CD4-positive, alpha-beta T cell (primary cell): ENCODE measurements at regions not wholly inside any gene's neighbourhood (a gene's known extent, or its start where the extent isn't known, plus 50 kb on each side); places are given as distances from the start of the nearest gene placed in this dataset.

Experiments used
- ATAC-seq: fragments of 200-7000 bp; cut with Tn5 transposase; one replicate; pipeline ENCODE4 v1.10.0; 2022; ENCODE audit warnings: mild to moderate bottlenecking; ENCODE audit not compliant: poor library complexity
- CTCF ChIA-PET: fragments of 350-600 bp; sonication (Branson Sonifier 250); formaldehyde crosslinking; loops from one replicate; lab custom pipeline; 2021; ENCODE audit warnings: antibody characterized with exemption, inconsistent platforms; lab: Charles Lee
- POLR2A ChIA-PET: fragments of 350-600 bp; sonication (Branson Sonifier 250); formaldehyde crosslinking; loops from one replicate; lab custom pipeline; 2021; ENCODE audit warnings: antibody characterized with exemption, inconsistent platforms; lab: Charles Lee
- DNase-seq, 14 experiments: peaks; one replicate each; pipeline ENCODE4 v3.0.0-alpha.2; 2013 to 2020; ENCODE audit warnings: mixed read lengths in 2 of 14
- H3K27ac ChIP-seq, 2 donors: one replicate each; pipeline versions ENCODE4 v1.5.1 to v1.7.0; 2013; ENCODE audit warnings: low read length in 2 of 2, low read depth in 1 of 2, mild to moderate bottlenecking in 1 of 2
- H3K27me3 ChIP-seq, 2 experiments: 1 replicate in 1 of 2; 2 replicates in 1 of 2; pipeline versions ENCODE4 v1.6.1 to v1.7.0; 2013; ENCODE audit warnings: low read length in 2 of 2, control low read depth in 1 of 2, mild to moderate bottlenecking in 1 of 2, moderate library complexity in 1 of 2; ENCODE audit not compliant: insufficient read depth in 2 of 2, control insufficient read depth in 1 of 2
- H3K36me3 ChIP-seq: one replicate; pipeline ENCODE4 v1.6.1; 2013; ENCODE audit warnings: low read length, control low read depth; ENCODE audit not compliant: insufficient read depth
- H3K4me1 ChIP-seq: one replicate; pipeline ENCODE4 v1.6.1; 2013; ENCODE audit warnings: low read length, control low read depth; ENCODE audit not compliant: insufficient read depth
- H3K4me3 ChIP-seq: one replicate; pipeline ENCODE4 v1.5.1; 2013; ENCODE audit warnings: mild to moderate bottlenecking, low read length, moderate library complexity
- H3K9me3 ChIP-seq, 2 experiments: 1 replicate in 1 of 2; 2 replicates in 1 of 2; pipeline versions ENCODE4 v1.6.1 to v1.7.0; 2013; ENCODE audit warnings: low read length in 2 of 2, mild to moderate bottlenecking in 2 of 2, control low read depth in 1 of 2, moderate library complexity in 1 of 2; ENCODE audit not compliant: control insufficient read depth in 1 of 2, insufficient read depth in 1 of 2
- H3K27ac Mint-ChIP-seq: one replicate; pipeline ENCODE4 v1.8.0; 2020; ENCODE audit warnings: mixed read lengths
- H3K27me3 Mint-ChIP-seq: one replicate; pipeline ENCODE4 v1.8.0; 2021; ENCODE audit warnings: mixed read lengths
- H3K36me3 Mint-ChIP-seq: one replicate; pipeline ENCODE4 v1.8.0; 2021; ENCODE audit warnings: low read depth, mixed read lengths
- H3K4me1 Mint-ChIP-seq: one replicate; pipeline ENCODE4 v1.8.0; 2021; ENCODE audit warnings: low read depth, mixed read lengths
- H3K4me3 Mint-ChIP-seq: one replicate; pipeline ENCODE4 v1.8.0; 2020; ENCODE audit warnings: mild to moderate bottlenecking, mixed read lengths
- H3K9me3 Mint-ChIP-seq: one replicate; pipeline ENCODE4 v1.8.0; 2020; ENCODE audit warnings: mixed read lengths
- intact Hi-C, 2 experiments: fragments of 100-400 bp; cut with DNase I in 1 of 2; cut with micrococcal nuclease in 1 of 2; formaldehyde crosslinking; loops; one replicate each; pipeline versions ENCODE4 v1.15.1 to v1.9.0; 2023 to 2025; cut with DNase I, micrococcal nuclease
- TF ChIP-seq, protein P1 (sequence below): fragments of 200-600 bp; IDR thresholded peaks from one replicate; pipeline ENCODE4 v1.8.0; 2022; ENCODE audit warnings: antibody characterized with exemption, mild to moderate bottlenecking

DNA sequence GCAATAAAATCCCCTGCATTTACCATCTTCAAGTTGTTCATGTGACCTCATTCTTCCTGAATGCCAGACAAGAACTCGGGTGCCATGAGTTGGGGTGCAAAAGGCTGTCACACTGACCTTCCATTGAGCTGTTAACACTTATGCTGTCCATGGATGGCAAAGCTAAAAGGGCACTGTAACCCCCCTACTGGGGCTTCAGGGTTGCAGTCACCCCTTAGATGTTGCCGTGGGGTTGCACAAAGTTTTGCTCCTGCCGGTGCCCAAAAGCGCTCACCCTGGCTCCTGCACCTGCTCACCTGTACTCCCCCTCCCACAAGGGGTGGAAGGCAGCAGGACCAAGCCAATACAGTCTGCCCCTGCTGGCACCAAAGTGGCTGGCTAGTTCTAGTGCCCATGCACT lies 208.2 kb downstream of the RHOU start:
- TF ChIP-seq, protein P1, sequence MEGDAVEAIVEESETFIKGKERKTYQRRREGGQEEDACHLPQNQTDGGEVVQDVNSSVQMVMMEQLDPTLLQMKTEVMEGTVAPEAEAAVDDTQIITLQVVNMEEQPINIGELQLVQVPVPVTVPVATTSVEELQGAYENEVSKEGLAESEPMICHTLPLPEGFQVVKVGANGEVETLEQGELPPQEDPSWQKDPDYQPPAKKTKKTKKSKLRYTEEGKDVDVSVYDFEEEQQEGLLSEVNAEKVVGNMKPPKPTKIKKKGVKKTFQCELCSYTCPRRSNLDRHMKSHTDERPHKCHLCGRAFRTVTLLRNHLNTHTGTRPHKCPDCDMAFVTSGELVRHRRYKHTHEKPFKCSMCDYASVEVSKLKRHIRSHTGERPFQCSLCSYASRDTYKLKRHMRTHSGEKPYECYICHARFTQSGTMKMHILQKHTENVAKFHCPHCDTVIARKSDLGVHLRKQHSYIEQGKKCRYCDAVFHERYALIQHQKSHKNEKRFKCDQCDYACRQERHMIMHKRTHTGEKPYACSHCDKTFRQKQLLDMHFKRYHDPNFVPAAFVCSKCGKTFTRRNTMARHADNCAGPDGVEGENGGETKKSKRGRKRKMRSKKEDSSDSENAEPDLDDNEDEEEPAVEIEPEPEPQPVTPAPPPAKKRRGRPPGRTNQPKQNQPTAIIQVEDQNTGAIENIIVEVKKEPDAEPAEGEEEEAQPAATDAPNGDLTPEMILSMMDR: no peak
- ChIA-PET POLR2A (no interaction called here), CTCF (no interaction called here)
- H3K27ac ChIP-seq: no peak overlapping the region
- Mint-ChIP-seq H3K9me3 (no peaks in the 10 kb centered on the region), H3K4me1 (peaks cover 16% of the 10 kb centered on the region), H3K36me3 (no peaks in the 10 kb centered on the region), H3K4me3 (no peak overlapping the region), H3K27ac (no peak overlapping the region), H3K27me3 (no peaks in the 10 kb centered on the region)
- intact Hi-C loops: no loop called here
- H3K27me3 ChIP-seq: no peaks in the 10 kb centered on the region
- no peak for DNase-seq
- ATAC-seq: no peak
- H3K4me3 ChIP-seq: no peak overlapping the region
- H3K9me3 ChIP-seq: peaks cover 0 to 5% of the 10 kb centered on the region in 2 experiments
- peaks cover 10% of the 10 kb centered on the region for H3K4me1 ChIP-seq
- no peaks in the 10 kb centered on the region for H3K36me3 ChIP-seq

DNA sequence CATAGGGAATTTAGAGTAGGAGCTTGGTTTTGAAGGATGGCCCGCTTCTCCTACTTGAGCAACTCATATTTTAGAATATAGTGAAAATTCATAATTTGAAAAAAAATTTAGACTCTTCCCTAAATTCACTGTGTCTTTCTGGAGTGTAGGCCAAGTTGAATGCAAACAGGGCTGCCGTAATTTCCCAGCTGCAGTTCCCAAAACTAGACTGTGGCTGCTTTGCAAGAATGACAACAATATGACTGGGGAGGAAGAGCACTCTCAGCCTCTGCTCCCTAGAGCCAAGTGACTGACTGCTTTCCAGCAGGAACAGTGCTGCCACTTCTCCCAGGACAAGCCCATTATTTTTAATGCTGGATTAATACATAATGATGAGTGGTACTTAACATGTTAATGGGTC lies 209.0 kb downstream of the RHOU start:
- Histone ChIP-seq H3K4me3 (no peak overlapping the region), H3K36me3 (no peaks in the 10 kb centered on the region), H3K4me1 (peaks cover 1% of the 10 kb centered on the region), H3K27ac (no peak overlapping the region), H3K9me3 (peaks cover 0 to 5% of the 10 kb centered on the region in 2 experiments), H3K27me3 (no peaks in the 10 kb centered on the region)
- no peak for DNase-seq
- intact Hi-C loops: no loop called here
- Mint-ChIP-seq H3K9me3 (no peaks in the 10 kb centered on the region), H3K4me3 (no peak overlapping the region), H3K36me3 (no peaks in the 10 kb centered on the region), H3K27me3 (no peaks in the 10 kb centered on the region), H3K4me1 (peaks cover 7% of the 10 kb centered on the region), H3K27ac (no peak overlapping the region)
- ATAC-seq: no peak
- TF ChIP-seq, protein P1: no peak
- POLR2A ChIA-PET: no interaction called here
- CTCF ChIA-PET: no interaction called here

DNA sequence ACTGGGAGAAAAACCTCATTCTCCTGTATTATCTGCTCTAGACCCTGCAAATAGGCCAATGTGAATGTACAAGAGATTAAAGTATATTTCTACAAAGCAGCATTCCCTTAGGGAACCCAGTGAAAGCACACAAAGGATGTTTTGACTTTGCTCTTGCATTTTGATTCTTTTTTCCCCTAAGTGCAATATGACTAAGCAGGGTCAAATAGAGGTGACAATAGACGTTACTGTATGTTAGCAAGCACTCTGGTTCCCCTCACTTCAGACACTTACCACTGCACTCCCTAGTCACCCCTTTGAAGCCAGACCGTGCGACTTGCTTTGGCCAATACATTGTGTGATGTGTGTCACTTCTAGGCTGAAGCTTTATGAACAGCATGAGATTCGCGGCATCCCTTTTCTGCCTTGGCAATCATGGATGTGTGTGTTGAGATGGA lies 209.7 kb downstream of the RHOU start:
- peak in 2 of 14 experiments; percentile 19 to 40 for DNase-seq
- no peak for ATAC-seq
- TF ChIP-seq, protein P1: no peak
- Histone ChIP-seq H3K27ac (no peak overlapping the region), H3K9me3 (peaks cover 0 to 5% of the 10 kb centered on the region in 2 experiments), H3K27me3 (no peaks in the 10 kb centered on the region), H3K4me1 (no peaks in the 10 kb centered on the region), H3K4me3 (no peak overlapping the region), H3K36me3 (no peaks in the 10 kb centered on the region)
- H3K9me3 Mint-ChIP-seq: no peaks in the 10 kb centered on the region
- no peaks in the 10 kb centered on the region for H3K36me3 Mint-ChIP-seq
- H3K27me3 Mint-ChIP-seq: no peaks in the 10 kb centered on the region
- intact Hi-C loops: no loop called here
- no peak overlapping the region for H3K27ac Mint-ChIP-seq
- CTCF ChIA-PET: no interaction called here
- POLR2A ChIA-PET: no interaction called here
- H3K4me1 Mint-ChIP-seq: peaks cover under 1% of the 10 kb centered on the region
- H3K4me3 Mint-ChIP-seq: no peak overlapping the region
